ENCODE measurements at regions not wholly inside any gene's neighbourhood (a gene's known extent, or its start where the extent isn't known, plus 50 kb on each side); places are given as distances from the start of the nearest gene placed in this dataset.
"Not testable (repeated sequence)": the region's sequence is repeated elsewhere in the genome, so short reads cannot be mapped to it uniquely, and the experiment has no call there.

DNA sequence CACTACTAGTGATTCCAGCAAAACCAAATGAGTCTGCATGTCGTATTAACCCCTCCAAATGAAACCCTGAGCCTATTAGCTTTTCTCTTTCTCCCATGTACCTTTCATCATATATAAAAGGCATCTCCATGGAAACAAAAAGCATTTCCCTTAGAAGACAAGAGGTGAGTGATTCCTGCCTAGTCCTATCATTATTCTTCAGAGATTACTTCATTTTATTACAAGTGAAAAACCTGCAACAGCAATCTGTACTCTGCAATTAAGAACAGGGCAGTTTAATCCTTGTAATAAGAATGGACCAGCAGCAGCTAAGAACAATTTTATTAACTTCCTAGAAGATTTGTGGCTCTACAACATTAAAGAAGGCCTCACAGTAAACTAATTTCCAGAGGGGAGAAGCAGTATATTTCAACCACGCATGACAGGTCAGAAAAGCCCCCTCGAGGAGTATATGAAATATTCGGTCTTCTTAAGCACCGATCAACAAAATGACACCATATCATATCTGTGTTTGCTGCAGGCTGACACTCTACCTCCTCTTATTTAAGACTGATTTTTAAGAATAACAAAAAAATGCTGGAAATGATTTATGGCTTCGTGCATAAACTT lies 132.3 kb upstream of the TFPI start:
- no peak for DNase-seq

DNA sequence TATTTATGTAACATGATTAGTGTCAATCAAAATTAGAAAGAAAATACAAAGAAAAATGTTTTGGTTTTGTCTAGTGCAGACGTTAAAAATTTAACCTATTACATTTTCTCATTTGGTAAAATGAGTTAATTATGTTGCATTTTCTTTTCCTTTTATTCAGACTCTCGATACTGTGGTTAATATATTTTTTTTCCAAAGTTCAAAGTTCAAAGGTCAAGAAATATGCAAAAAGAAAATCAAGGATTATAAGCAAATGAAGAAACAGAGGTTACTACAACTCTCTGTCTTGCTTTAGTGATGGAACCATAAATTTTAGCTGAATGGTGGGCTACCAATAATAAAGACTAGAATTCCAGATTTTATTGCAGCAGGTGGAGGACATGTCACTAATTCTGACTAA lies 133.3 kb upstream of the TFPI start:
- DNase-seq = no peak

DNA sequence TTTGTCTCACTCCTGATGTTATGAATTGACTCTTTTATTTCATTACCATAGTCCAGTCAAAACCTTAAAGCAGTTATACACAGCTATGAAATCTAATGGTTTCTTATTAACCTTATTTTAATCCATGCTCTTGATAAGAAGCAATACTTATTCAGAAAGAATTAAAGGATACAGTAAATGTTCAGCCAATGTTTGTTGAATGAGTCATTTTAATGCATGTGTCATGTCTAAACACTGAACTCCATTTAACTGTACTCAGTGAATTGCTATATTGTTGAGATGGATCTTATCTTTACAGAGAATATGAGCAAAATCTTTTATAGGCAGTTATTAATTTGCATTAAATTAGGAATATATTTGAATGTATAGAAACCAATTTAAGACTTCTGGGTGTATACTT lies 135.1 kb upstream of the TFPI start:
- DNase-seq = peak; percentile 42

DNA sequence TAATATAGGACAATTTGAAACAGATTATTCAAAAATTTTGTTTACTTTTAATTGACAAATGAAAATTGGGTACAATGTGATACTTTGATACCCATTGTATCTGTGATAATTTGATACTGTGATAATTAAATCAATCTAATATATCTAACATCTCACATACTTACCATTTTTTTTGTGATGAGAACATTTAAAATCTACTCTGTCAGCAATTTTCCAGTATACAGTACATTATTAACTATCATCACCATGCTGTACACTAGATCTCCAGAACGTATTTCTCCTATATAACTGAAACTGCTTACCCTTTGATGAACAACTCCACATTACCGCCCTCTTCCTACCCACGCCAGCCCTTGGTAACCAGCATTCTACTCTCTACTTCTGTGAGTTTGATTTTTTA lies 139.7 kb upstream of the TFPI start:
- DNase-seq = no peak

GRCh38 chr2:187696644-187697043 lies 142.4 kb upstream of the TFPI start:
- DNase-seq = not testable (repeated sequence)

- DNase-seq = no peak
Observed at GRCh38 chr2:187698374-187699110, 144.3 kb upstream of the TFPI start.

DNA sequence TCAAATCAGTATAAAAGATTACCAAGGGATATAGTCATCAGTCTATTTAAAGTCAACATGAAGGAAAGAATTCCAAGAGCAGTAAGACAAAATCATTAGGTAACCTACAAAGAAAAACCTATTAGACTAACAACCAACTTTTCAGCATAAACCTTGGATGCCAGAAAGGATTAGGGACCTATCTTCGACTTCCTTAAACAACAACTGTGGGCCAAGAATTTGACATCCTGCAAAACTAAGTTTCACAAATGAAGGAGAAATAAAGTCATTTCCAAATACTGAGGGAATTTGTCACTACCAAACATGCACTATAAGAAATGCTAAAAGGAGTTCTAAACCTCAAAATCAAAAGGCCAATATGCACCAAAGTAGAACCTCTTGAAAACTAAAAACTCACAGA lies 147.9 kb upstream of the TFPI start:
- no peak for DNase-seq

- no peak for DNase-seq
Observed at GRCh38 chr2:187708272-187708671, 154.0 kb upstream of the TFPI start.

- no peak for DNase-seq
Observed at GRCh38 chr2:187709065-187709464, 154.8 kb upstream of the TFPI start.

DNA sequence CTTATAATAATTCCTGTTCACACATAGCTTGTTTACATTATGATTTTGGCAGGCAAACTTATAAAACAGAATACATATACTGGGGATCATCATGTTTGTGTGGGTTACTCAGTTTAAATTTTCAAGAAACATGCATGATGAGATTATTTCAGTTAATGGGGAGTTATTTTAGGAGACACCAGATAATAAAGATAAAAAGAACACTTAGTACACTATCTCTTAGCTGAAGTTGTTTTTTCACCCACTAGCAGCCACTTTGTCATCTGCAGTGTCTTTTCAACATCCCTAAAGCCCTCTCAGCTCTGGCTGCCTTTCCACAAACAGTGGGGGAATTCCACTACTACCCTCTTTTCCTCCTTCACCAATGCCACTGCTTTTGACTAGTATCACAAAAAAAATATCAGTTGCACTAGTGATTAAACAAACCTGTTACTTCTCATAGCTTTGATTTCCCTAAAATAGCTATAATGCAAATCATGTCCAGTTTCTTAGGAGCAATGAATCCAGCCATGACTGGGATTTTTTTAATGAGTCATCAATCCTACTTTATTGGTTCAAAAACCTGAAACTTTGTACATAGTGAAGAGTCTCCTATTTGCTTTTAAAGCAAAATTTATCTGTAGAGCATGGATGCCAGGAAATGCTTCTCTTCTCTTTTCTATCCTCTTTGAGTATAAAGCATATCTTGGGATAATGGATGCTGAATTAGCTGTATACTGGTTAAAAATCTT lies 156.7 kb upstream of the TFPI start:
- DNase-seq = no peak

GRCh38 chr2:187715590-187715989 lies 161.4 kb upstream of the TFPI start:
- DNase-seq = no peak

DNA sequence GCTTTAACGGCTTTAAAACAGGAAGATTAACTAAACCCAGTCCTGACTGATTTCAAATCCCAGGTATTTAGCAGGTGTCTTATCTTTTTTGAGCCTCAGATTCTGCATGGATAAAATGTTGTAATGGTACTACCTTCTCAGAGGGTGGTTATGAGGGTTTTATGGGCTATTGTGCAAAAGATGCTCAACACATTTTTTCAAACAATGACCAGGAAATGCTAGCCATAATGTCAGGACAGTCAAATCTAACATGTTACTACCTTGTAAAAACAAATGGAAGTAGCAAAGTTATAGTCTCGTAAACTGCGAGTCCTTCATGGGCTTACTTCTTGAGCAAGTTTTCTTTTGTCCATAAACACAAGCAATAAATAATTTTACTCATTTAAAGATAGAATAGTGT lies 162.1 kb upstream of the TFPI start:
- no peak for DNase-seq

DNA sequence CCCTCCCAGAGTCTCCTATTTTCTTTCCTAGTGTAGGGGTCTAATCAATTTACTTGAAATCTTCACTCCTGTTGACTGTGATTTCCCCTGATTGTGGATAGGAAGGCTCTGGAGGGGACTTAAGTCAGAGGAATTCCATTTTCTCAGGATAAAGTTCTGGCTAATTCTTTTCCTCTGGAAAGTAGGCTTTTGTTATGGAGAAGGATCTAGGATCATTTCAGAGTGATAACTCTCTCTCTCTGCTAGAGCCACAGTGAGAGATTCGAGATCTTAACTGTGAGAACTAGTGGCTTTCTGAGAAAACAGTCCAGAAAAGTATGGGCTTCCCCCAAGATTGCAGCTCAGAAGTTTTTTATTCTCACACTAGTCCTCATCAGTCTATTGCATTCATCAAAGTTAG lies 163.9 kb upstream of the TFPI start:
- DNase-seq = no peak

- DNase-seq = no peak
Observed at GRCh38 chr2:187719510-187719909, 165.3 kb upstream of the TFPI start.

GRCh38 chr2:187748958-187749357 lies 194.7 kb upstream of the TFPI start:
- no peak for DNase-seq

DNA sequence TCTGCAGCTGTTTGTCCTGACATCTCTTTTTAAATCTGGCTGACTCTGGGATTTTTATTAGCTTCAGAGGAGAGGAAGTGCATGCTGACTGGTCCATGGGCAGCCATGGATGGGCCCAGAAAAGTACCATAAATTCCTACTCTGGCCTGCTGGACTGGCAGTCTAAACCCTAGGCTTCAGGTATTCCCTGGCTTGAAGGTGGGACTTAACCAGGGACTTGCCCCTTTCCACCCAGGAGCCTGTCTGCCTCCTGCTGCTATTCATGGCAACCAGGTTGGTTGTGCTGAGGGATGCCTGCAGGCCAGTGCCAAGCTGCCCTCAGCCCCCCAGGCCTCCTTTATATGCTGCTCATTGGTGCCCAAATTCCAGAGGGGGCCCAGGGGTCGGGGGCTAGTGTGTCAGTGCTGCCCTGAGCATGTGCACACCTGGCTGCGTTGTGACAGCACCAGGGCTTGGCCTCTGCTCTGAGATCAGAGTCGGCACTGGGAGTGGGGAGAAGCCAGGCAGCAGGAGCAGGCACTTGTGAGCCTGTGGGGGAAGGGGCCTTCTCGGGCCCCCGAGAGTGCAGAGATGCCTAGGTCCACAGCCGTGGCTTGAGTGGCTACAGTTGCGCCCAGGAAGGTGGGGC lies 195.7 kb upstream of the TFPI start:
- DNase-seq = no peak

DNA sequence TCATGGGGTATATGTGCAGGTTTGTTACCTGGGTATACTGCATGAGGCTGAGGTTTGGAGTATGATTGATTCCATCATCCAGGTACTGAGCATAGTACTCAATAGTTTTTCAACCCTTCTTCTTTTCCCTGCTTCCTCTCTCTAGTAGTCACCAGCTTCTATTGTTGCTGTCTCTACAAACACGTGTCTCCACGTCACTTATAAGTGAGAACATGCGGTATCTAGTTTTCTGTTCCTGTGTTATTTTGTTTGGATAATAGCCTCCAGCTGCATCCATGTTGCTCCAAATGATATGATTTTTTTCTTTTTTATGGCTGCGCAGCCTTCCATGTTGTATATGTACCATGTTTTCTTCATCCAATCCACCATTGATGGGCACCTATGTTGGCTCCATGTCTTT lies 214.8 kb upstream of the TFPI start:
- DNase-seq = no peak

GRCh38 chr2:187769437-187769836 lies 215.2 kb upstream of the TFPI start:
- DNase-seq = peak; percentile 6

- DNase-seq = peak; percentile 76
Observed at GRCh38 chr2:187774551-187775071, 220.4 kb upstream of the TFPI start.

DNA sequence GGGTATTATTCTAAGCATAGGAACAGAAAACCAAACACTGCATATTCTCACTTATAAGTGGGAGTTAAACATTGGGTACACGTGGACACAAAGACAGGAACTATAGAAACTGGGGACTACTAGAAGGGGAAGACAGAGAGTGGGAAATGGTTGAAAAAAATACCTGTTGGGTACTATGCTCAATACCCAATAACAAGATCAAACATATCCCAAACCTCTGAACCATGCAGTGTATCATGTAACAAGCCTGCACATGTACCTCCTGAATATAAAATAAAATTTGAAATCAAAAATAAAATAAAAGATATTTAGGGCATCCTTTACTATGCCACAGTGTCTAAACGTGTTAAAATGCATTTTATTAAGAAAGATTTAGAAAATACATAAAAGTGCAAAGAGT lies 221.0 kb upstream of the TFPI start:
- no peak for DNase-seq

GRCh38 chr2:187775651-187776050 lies 221.4 kb upstream of the TFPI start:
- no peak for DNase-seq

- no peak for DNase-seq
Observed at GRCh38 chr2:187782301-187782700, 228.1 kb upstream of the TFPI start.

- peak; percentile 3 for DNase-seq
Observed at GRCh38 chr2:187783446-187783845, 229.2 kb upstream of the TFPI start.

DNA sequence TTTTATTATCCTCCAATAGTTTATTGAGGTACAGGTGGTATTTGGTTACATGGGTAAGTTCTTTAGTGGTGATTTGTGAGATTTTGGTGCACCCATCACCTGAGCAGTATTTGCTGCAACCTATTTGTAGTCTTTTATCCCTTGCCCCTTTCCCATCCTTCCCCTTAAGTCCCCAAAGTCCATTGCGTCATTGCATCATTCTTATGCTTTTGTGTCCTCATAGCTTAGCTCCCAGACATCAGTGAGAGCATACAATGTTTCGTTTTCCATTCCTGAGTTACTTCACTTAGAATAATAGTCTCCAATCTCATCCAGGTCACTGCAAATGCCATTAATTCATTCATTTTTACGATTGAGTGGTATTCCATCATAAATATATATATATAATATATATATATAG lies 229.9 kb upstream of the TFPI start:
- DNase-seq = not testable (repeated sequence)

All from fibroblast of skin of right quadriceps (primary cell).